ENCODE measurements at regions not wholly inside any gene's neighbourhood (a gene's known extent, or its start where the extent isn't known, plus 50 kb on each side); places are given as distances from the start of the nearest gene placed in this dataset.

GRCh38 chr6:141361559-141361958 lies 771.2 kb upstream of the GJE1 start:
- TF ChIP-seq CTCF (IDR thresholded peaks at IDR 0.05; ENCODE audit: insufficient read depth, low read depth, low read length) (no peak), EZH2 (IDR thresholded peaks at IDR 0.05; ENCODE audit: insufficient read depth, low read length) (no peak)
